Neutrophil (primary cell): ENCODE measurements at regions not wholly inside any gene's neighbourhood (a gene's known extent, or its start where the extent isn't known, plus 50 kb on each side); places are given as distances from the start of the nearest gene placed in this dataset.

ENCODE experiments used
- H3K27ac ChIP-seq: fragments of 200-600 bp; sonication (generic); 2 replicates; pipeline ENCODE4 v1.5.1; 2016; ENCODE audit warnings: mild to moderate bottlenecking, moderate library complexity
- H3K27me3 ChIP-seq: fragments of 200-600 bp; sonication (generic); 2 replicates; pipeline ENCODE4 v1.6.0; 2016; ENCODE audit warnings: mild to moderate bottlenecking
- H3K36me3 ChIP-seq: fragments of 200-600 bp; sonication (generic); 2 replicates; pipeline ENCODE4 v1.5.1; 2017
- H3K4me1 ChIP-seq, 2 experiments: fragments of 200-600 bp in 1 of 2; sonication (generic) in 1 of 2; 1 replicate in 1 of 2; 2 replicates in 1 of 2; pipeline versions ENCODE4 v1.5.1 to v1.6.1; 2013 to 2016; ENCODE audit warnings: low read depth in 1 of 2, low read length in 1 of 2, mild to moderate bottlenecking in 1 of 2, moderate library complexity in 1 of 2; ENCODE audit not compliant: control insufficient read depth in 1 of 2, insufficient read depth in 1 of 2
- H3K4me3 ChIP-seq, 2 experiments: fragments of 200-600 bp in 1 of 2; sonication (generic) in 1 of 2; 1 replicate in 1 of 2; 2 replicates in 1 of 2; pipeline ENCODE4 v1.5.1; 2013 to 2016; ENCODE audit warnings: low read depth in 1 of 2, low read length in 1 of 2, mild to moderate bottlenecking in 1 of 2, moderate library complexity in 1 of 2
- H3K9me3 ChIP-seq: fragments of 200-600 bp; sonication (generic); 2 replicates; pipeline ENCODE4 v1.5.1; 2016
- CTCF ChIP-seq: fragments of 200-600 bp; sonication (generic); IDR thresholded peaks from 2 replicates; pipeline ENCODE4 v1.5.1; 2016; ENCODE audit warnings: antibody characterized with exemption

GRCh38 chr10:78707745-78708144 lies 361.0 kb upstream of the ZMIZ1 start:
- Histone ChIP-seq H3K4me1 (no peaks in the 10 kb centered on the region), H3K4me3 (no peak overlapping the region), H3K9me3 (no peaks in the 10 kb centered on the region), H3K36me3 (no peaks in the 10 kb centered on the region), H3K27ac (no peak overlapping the region), H3K27me3 (no peaks in the 10 kb centered on the region)
- TF ChIP-seq CTCF = no peak

- TF ChIP-seq CTCF = no peak
- no peaks in the 10 kb centered on the region for H3K4me1 ChIP-seq
- no peaks in the 10 kb centered on the region for H3K27me3 ChIP-seq
- H3K4me3 ChIP-seq = no peak overlapping the region
- H3K36me3 ChIP-seq = no peaks in the 10 kb centered on the region
- H3K9me3 ChIP-seq = no peaks in the 10 kb centered on the region
- no peak overlapping the region for H3K27ac ChIP-seq
Observed at GRCh38 chr10:78712147-78712546, 356.6 kb upstream of the ZMIZ1 start.

GRCh38 chr10:78713659-78714058 lies 355.1 kb upstream of the ZMIZ1 start:
- no peaks in the 10 kb centered on the region for H3K27me3 ChIP-seq
- H3K9me3 ChIP-seq = no peaks in the 10 kb centered on the region
- H3K36me3 ChIP-seq = no peaks in the 10 kb centered on the region
- TF ChIP-seq CTCF = no peak
- H3K27ac ChIP-seq = no peak overlapping the region
- no peak overlapping the region for H3K4me3 ChIP-seq
- H3K4me1 ChIP-seq = no peaks in the 10 kb centered on the region

- H3K9me3 ChIP-seq = no peaks in the 10 kb centered on the region
- H3K4me3 ChIP-seq = no peak overlapping the region
- H3K4me1 ChIP-seq = no peaks in the 10 kb centered on the region
- H3K27me3 ChIP-seq = no peaks in the 10 kb centered on the region
- no peak for TF ChIP-seq CTCF
- H3K36me3 ChIP-seq = no peaks in the 10 kb centered on the region
- no peak overlapping the region for H3K27ac ChIP-seq
Observed at GRCh38 chr10:78714225-78714624, 354.5 kb upstream of the ZMIZ1 start.

- H3K36me3 ChIP-seq = no peaks in the 10 kb centered on the region
- no peaks in the 10 kb centered on the region for H3K4me1 ChIP-seq
- no peaks in the 10 kb centered on the region for H3K9me3 ChIP-seq
- H3K4me3 ChIP-seq = no peak overlapping the region
- H3K27me3 ChIP-seq = no peaks in the 10 kb centered on the region
- TF ChIP-seq CTCF = no peak
- H3K27ac ChIP-seq = no peak overlapping the region
Observed at GRCh38 chr10:78715435-78715834, 353.3 kb upstream of the ZMIZ1 start.

- peaks cover 3% of the 10 kb centered on the region for H3K27me3 ChIP-seq
- no peak overlapping the region for H3K4me3 ChIP-seq
- H3K9me3 ChIP-seq = no peaks in the 10 kb centered on the region
- H3K4me1 ChIP-seq = no peaks in the 10 kb centered on the region
- H3K27ac ChIP-seq = no peak overlapping the region
- TF ChIP-seq CTCF = no peak
- no peaks in the 10 kb centered on the region for H3K36me3 ChIP-seq
Observed at GRCh38 chr10:78716043-78716660, 352.6 kb upstream of the ZMIZ1 start.
